WTC11 (cell line): ENCODE measurements at regions not wholly inside any gene's neighbourhood (a gene's known extent, or its start where the extent isn't known, plus 50 kb on each side); places are given as distances from the start of the nearest gene placed in this dataset.

Experiments used
- ATAC-seq: fragments of 200-7000 bp; cut with Tn5 transposase; 2 replicates; pipeline ENCODE4 v1.10.0; 2021; ENCODE audit warnings: mild to moderate bottlenecking, moderate library complexity
- CTCF ChIA-PET: fragments of 300-600 bp; sonication (Branson Sonifier 250); formaldehyde crosslinking; loops from one replicate; lab custom pipeline; 2021; ENCODE audit warnings: antibody characterized with exemption; lab: Charles Lee
- POLR2A ChIA-PET: fragments of 350-600 bp; sonication (Branson Sonifier 250); formaldehyde crosslinking; loops from one replicate; lab custom pipeline; 2021; ENCODE audit warnings: antibody characterized with exemption; lab: Charles Lee
- DNase-seq: peaks from one replicate; pipeline ENCODE4 v3.0.0; 2021; ENCODE audit warnings: low spot score
- H3K27ac Mint-ChIP-seq: 2 replicates; pipeline ENCODE4 v1.8.0; 2021; ENCODE audit warnings: mixed read lengths
- H3K27me3 Mint-ChIP-seq: 2 replicates; pipeline ENCODE4 v1.8.0; 2021; ENCODE audit warnings: low read depth, mild to moderate bottlenecking, moderate library complexity, mixed read lengths
- H3K36me3 Mint-ChIP-seq: 2 replicates; pipeline ENCODE4 v1.8.0; 2021; ENCODE audit warnings: mixed read lengths
- H3K4me1 Mint-ChIP-seq: 2 replicates; pipeline ENCODE4 v1.8.0; 2022; ENCODE audit warnings: mixed read lengths
- H3K4me3 Mint-ChIP-seq: 2 replicates; pipeline ENCODE4 v1.8.0; 2021; ENCODE audit warnings: mild to moderate bottlenecking, moderate library complexity, mixed read lengths
- H3K9me3 Mint-ChIP-seq: 2 replicates; pipeline ENCODE4 v1.8.0; 2021; ENCODE audit warnings: mixed read lengths
- EMX1 ChIP-seq: fragments of 250-450 bp; sonication (Bioruptor Pico); IDR thresholded peaks from 2 replicates; pipeline ENCODE4 v1.8.0; 2021; ENCODE audit warnings: mild to moderate bottlenecking
- FOXJ3 ChIP-seq: sonication (generic); formaldehyde crosslinking; IDR thresholded peaks from 2 replicates; pipeline ENCODE4 v1.9.0; 2021; ENCODE audit warnings: missing genetic modification reagents, mild to moderate bottlenecking, borderline replicate concordance
- GTF2I ChIP-seq: fragments of 250-450 bp; sonication (Bioruptor Pico); conservative IDR thresholded peaks from 2 replicates; pipeline ENCODE4 v1.4.0; 2021; ENCODE audit warnings: mild to moderate bottlenecking
- HMGA2 ChIP-seq: fragments of 250-450 bp; sonication (Bioruptor Pico); IDR thresholded peaks from 2 replicates; pipeline ENCODE4 v1.4.0; 2021; ENCODE audit warnings: mild to moderate bottlenecking, moderate library complexity
- IRF2 ChIP-seq: sonication (generic); formaldehyde crosslinking; IDR thresholded peaks from 2 replicates; pipeline ENCODE4 v1.8.0; 2022; ENCODE audit warnings: low read depth, missing genetic modification reagents, borderline replicate concordance
- JAZF1 ChIP-seq: fragments of 250-450 bp; sonication (Bioruptor Pico); IDR thresholded peaks from 2 replicates; pipeline ENCODE4 v1.9.0; 2021; ENCODE audit warnings: moderate library complexity, mild to moderate bottlenecking, inconsistent platforms
- MYBL2 ChIP-seq: sonication (generic); formaldehyde crosslinking; IDR thresholded peaks from 2 replicates; pipeline ENCODE4 v1.8.1; 2023; ENCODE audit warnings: mild to moderate bottlenecking, moderate library complexity, missing genetic modification reagents
- NR3C1 ChIP-seq: sonication (generic); formaldehyde crosslinking; conservative IDR thresholded peaks from 2 replicates; pipeline ENCODE4 v1.8.1; 2023; ENCODE audit warnings: low read depth, mild to moderate bottlenecking, missing genetic modification reagents
- SMAD4 ChIP-seq: sonication (generic); formaldehyde crosslinking; IDR thresholded peaks from 2 replicates; pipeline ENCODE4 v1.8.0; 2022; ENCODE audit warnings: mild to moderate bottlenecking, missing genetic modification reagents
- ZMAT4 ChIP-seq: fragments of 250-450 bp; sonication (Bioruptor Pico); IDR thresholded peaks from 2 replicates; pipeline ENCODE4 v1.9.0; 2021; ENCODE audit warnings: mild to moderate bottlenecking
- ZNF232 ChIP-seq: sonication (generic); formaldehyde crosslinking; IDR thresholded peaks from 2 replicates; pipeline ENCODE4 v1.8.0; 2022; ENCODE audit warnings: mild to moderate bottlenecking, missing genetic modification reagents
- ZNF396 ChIP-seq: fragments of 250-450 bp; sonication (Bioruptor Pico); IDR thresholded peaks from 2 replicates; pipeline ENCODE4 v1.8.0; 2021; ENCODE audit warnings: mild to moderate bottlenecking, moderate library complexity, borderline replicate concordance
- ZNF416 ChIP-seq: fragments of 250-450 bp; sonication (Bioruptor Pico); IDR thresholded peaks from 2 replicates; pipeline ENCODE4 v1.9.0; 2021; ENCODE audit warnings: mild to moderate bottlenecking, inconsistent platforms
- TF ChIP-seq, protein P1 (sequence below): sonication (generic); formaldehyde crosslinking; IDR thresholded peaks from 2 replicates; pipeline ENCODE4 v1.8.0; 2022; ENCODE audit warnings: mild to moderate bottlenecking, missing genetic modification reagents
- TF ChIP-seq, protein P2 (sequence below): fragments of 250-450 bp; sonication (Bioruptor Pico); IDR thresholded peaks from 2 replicates; pipeline ENCODE4 v1.8.0; 2021; ENCODE audit warnings: mild to moderate bottlenecking
- TF ChIP-seq, protein P3 (sequence below): fragments of 250-450 bp; sonication (Bioruptor Pico); IDR thresholded peaks from 2 replicates; pipeline ENCODE4 v1.9.0; 2021; ENCODE audit warnings: mild to moderate bottlenecking
- TF ChIP-seq, protein P4 (sequence below): fragments of 250-450 bp; sonication (Bioruptor Pico); IDR thresholded peaks from 2 replicates; pipeline ENCODE4 v1.9.0; 2021; ENCODE audit warnings: mild to moderate bottlenecking, borderline replicate concordance

GRCh38 chr4:138311771-138312535 is 69.8 kb upstream of the SLC7A11 start (continued):
- TF ChIP-seq, protein P1, sequence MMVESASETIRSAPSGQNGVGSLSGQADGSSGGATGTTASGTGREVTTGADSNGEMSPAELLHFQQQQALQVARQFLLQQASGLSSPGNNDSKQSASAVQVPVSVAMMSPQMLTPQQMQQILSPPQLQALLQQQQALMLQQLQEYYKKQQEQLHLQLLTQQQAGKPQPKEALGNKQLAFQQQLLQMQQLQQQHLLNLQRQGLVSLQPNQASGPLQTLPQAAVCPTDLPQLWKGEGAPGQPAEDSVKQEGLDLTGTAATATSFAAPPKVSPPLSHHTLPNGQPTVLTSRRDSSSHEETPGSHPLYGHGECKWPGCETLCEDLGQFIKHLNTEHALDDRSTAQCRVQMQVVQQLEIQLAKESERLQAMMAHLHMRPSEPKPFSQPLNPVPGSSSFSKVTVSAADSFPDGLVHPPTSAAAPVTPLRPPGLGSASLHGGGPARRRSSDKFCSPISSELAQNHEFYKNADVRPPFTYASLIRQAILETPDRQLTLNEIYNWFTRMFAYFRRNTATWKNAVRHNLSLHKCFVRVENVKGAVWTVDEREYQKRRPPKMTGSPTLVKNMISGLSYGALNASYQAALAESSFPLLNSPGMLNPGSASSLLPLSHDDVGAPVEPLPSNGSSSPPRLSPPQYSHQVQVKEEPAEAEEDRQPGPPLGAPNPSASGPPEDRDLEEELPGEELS = no peak
- TF ChIP-seq, protein P2, sequence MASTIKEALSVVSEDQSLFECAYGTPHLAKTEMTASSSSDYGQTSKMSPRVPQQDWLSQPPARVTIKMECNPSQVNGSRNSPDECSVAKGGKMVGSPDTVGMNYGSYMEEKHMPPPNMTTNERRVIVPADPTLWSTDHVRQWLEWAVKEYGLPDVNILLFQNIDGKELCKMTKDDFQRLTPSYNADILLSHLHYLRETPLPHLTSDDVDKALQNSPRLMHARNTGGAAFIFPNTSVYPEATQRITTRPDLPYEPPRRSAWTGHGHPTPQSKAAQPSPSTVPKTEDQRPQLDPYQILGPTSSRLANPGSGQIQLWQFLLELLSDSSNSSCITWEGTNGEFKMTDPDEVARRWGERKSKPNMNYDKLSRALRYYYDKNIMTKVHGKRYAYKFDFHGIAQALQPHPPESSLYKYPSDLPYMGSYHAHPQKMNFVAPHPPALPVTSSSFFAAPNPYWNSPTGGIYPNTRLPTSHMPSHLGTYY (CRISPR knock-in tag) = no peak
- TF ChIP-seq ZNF232 (CRISPR knock-in tag) (no peak), EMX1 (CRISPR knock-in tag) (no peak), ZNF416 (no peak)

DNA sequence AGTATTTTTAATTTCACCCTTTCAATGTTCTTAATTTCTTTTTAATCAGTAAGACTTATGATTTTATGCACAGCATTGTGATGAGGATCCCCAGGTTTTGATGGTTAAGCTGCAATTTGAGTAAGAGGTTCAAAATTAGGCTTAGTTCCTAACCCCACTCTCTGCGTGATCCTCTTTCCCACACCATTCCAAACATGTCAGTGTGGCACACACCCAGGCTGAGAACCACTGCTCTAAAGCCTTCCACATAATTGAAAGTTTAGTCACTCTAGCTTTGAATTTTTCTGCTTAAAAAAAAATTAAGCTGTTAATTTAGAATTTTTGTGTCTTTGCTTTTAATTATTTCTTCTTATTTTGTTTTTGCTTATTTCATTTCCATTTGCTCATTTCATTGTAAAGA is 68.8 kb upstream of the SLC7A11 start:
- no peak overlapping the region for H3K27ac Mint-ChIP-seq
- H3K4me1 Mint-ChIP-seq = peaks cover 17% of the 10 kb centered on the region
- ChIA-PET CTCF (no interaction called here), POLR2A (no interaction called here)
- H3K9me3 Mint-ChIP-seq = peaks cover 21% of the 10 kb centered on the region
- H3K27me3 Mint-ChIP-seq = no peaks in the 10 kb centered on the region
- ATAC-seq = no peak
- H3K4me3 Mint-ChIP-seq = no peak overlapping the region
- no peak for DNase-seq
- TF ChIP-seq ZMAT4 (CRISPR knock-in tag) (no peak), FOXJ3 (CRISPR knock-in tag) (no peak), IRF2 (no peak), HMGA2 (CRISPR knock-in tag) (no peak), NR3C1 (CRISPR knock-in tag) (no peak), SMAD4 (CRISPR knock-in tag) (no peak), JAZF1 (CRISPR knock-in tag) (no peak), MYBL2 (no peak), ZNF396 (CRISPR knock-in tag) (no peak), GTF2I (CRISPR knock-in tag) (no peak)
- TF ChIP-seq, protein P3, sequence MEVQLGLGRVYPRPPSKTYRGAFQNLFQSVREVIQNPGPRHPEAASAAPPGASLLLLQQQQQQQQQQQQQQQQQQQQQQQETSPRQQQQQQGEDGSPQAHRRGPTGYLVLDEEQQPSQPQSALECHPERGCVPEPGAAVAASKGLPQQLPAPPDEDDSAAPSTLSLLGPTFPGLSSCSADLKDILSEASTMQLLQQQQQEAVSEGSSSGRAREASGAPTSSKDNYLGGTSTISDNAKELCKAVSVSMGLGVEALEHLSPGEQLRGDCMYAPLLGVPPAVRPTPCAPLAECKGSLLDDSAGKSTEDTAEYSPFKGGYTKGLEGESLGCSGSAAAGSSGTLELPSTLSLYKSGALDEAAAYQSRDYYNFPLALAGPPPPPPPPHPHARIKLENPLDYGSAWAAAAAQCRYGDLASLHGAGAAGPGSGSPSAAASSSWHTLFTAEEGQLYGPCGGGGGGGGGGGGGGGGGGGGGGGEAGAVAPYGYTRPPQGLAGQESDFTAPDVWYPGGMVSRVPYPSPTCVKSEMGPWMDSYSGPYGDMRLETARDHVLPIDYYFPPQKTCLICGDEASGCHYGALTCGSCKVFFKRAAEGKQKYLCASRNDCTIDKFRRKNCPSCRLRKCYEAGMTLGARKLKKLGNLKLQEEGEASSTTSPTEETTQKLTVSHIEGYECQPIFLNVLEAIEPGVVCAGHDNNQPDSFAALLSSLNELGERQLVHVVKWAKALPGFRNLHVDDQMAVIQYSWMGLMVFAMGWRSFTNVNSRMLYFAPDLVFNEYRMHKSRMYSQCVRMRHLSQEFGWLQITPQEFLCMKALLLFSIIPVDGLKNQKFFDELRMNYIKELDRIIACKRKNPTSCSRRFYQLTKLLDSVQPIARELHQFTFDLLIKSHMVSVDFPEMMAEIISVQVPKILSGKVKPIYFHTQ (CRISPR knock-in tag) = no peak
- TF ChIP-seq, protein P4, sequence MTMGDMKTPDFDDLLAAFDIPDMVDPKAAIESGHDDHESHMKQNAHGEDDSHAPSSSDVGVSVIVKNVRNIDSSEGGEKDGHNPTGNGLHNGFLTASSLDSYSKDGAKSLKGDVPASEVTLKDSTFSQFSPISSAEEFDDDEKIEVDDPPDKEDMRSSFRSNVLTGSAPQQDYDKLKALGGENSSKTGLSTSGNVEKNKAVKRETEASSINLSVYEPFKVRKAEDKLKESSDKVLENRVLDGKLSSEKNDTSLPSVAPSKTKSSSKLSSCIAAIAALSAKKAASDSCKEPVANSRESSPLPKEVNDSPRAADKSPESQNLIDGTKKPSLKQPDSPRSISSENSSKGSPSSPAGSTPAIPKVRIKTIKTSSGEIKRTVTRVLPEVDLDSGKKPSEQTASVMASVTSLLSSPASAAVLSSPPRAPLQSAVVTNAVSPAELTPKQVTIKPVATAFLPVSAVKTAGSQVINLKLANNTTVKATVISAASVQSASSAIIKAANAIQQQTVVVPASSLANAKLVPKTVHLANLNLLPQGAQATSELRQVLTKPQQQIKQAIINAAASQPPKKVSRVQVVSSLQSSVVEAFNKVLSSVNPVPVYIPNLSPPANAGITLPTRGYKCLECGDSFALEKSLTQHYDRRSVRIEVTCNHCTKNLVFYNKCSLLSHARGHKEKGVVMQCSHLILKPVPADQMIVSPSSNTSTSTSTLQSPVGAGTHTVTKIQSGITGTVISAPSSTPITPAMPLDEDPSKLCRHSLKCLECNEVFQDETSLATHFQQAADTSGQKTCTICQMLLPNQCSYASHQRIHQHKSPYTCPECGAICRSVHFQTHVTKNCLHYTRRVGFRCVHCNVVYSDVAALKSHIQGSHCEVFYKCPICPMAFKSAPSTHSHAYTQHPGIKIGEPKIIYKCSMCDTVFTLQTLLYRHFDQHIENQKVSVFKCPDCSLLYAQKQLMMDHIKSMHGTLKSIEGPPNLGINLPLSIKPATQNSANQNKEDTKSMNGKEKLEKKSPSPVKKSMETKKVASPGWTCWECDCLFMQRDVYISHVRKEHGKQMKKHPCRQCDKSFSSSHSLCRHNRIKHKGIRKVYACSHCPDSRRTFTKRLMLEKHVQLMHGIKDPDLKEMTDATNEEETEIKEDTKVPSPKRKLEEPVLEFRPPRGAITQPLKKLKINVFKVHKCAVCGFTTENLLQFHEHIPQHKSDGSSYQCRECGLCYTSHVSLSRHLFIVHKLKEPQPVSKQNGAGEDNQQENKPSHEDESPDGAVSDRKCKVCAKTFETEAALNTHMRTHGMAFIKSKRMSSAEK (CRISPR knock-in tag) = no peak
- 0 out of 2 replicates have a peak, but pooled peaks cover 3% of the 10 kb centered on the region for H3K36me3 Mint-ChIP-seq
